PC-3 (cell line): ENCODE measurements at regions not wholly inside any gene's neighbourhood (a gene's known extent, or its start where the extent isn't known, plus 50 kb on each side); places are given as distances from the start of the nearest gene placed in this dataset.

Experiments used
- ATAC-seq: fragments of 200-7000 bp; cut with Tn5 transposase; 2 replicates; pipeline ENCODE4 v1.9.1; 2020; ENCODE audit warnings: mild to moderate bottlenecking, moderate library complexity
- BruUV-seq: library from RNA; stranded (reverse); fragments of 400-500 nt; replicated peaks from 2 replicates; lab custom pipeline; 2021; lab: Mats Ljungman, UMichigan
- CTCF ChIA-PET: fragments of 300-600 bp; sonication (Branson Sonifier 250); formaldehyde crosslinking; loops from one replicate; lab custom pipeline; 2022; ENCODE audit warnings: antibody characterized with exemption; lab: Charles Lee
- POLR2A ChIA-PET: fragments of 300-600 bp; sonication (Branson Sonifier 250); formaldehyde crosslinking; loops from one replicate; lab custom pipeline; 2022; ENCODE audit warnings: antibody characterized with exemption; ENCODE audit not compliant: unreplicated experiment; lab: Charles Lee
- DNase-seq: peaks from one replicate; pipeline ENCODE4 v3.0.0-alpha.2; 2015
- H2AFZ ChIP-seq: fragments of 300-600 bp; sonication (generic); 2 replicates; pipeline ENCODE4 v1.6.0; 2016; ENCODE audit warnings: antibody characterized with exemption, low read length
- H3F3A ChIP-seq: fragments of 300-600 bp; sonication (generic); one replicate; pipeline ENCODE4 v1.6.0; 2017; ENCODE audit warnings: antibody characterized with exemption, low read length, control low read depth, mild to moderate bottlenecking; ENCODE audit not compliant: unreplicated experiment
- H3K27ac ChIP-seq: fragments of 300-600 bp; sonication (generic); 2 replicates; pipeline ENCODE4 v1.5.1; 2016; ENCODE audit warnings: mild to moderate bottlenecking, low read length
- H3K27me3 ChIP-seq: fragments of 300-600 bp; sonication (generic); 2 replicates; pipeline ENCODE4 v1.6.1; 2016; ENCODE audit warnings: low read length, mixed read lengths
- H3K36me3 ChIP-seq: fragments of 300-600 bp; sonication (generic); 2 replicates; pipeline ENCODE4 v1.6.1; 2016; ENCODE audit warnings: low read depth, mixed run types, low read length, mixed read lengths
- H3K4me1 ChIP-seq: fragments of 300-600 bp; sonication (generic); 2 replicates; pipeline ENCODE4 v1.5.1; 2016; ENCODE audit warnings: low read length; ENCODE audit not compliant: insufficient read depth
- H3K4me2 ChIP-seq: fragments of 300-600 bp; sonication (generic); 2 replicates; pipeline ENCODE4 v1.6.0; 2016; ENCODE audit warnings: low read length
- H3K4me3 ChIP-seq: fragments of 300-600 bp; sonication (generic); 2 replicates; pipeline ENCODE4 v1.5.1; 2016; ENCODE audit warnings: mild to moderate bottlenecking, low read length, mixed read lengths
- H3K79me2 ChIP-seq: fragments of 300-600 bp; sonication (generic); 2 replicates; pipeline ENCODE4 v1.6.1; 2017; ENCODE audit warnings: low read length, mixed read lengths
- H3K9ac ChIP-seq: fragments of 300-600 bp; sonication (generic); 2 replicates; pipeline ENCODE4 v1.6.0; 2016; ENCODE audit warnings: mild to moderate bottlenecking, low read length
- H3K9me2 ChIP-seq: fragments of 300-600 bp; sonication (generic); replicated peaks from 2 replicates; pipeline ENCODE4 v1.6.1; 2016; ENCODE audit warnings: mixed run types, low read length, mixed read lengths
- H3K9me3 ChIP-seq: fragments of 300-600 bp; sonication (generic); 2 replicates; pipeline ENCODE4 v1.6.1; 2016; ENCODE audit warnings: low read length, mixed read lengths
- H4K20me1 ChIP-seq: fragments of 300-600 bp; sonication (generic); 2 replicates; pipeline ENCODE4 v1.6.1; 2016; ENCODE audit warnings: low read length, mixed read lengths
- CTCF ChIP-seq: fragments of 300-600 bp; sonication (generic); conservative IDR thresholded peaks from 2 replicates; pipeline ENCODE4 v1.5.1; 2017; ENCODE audit warnings: antibody characterized with exemption, low read depth, mild to moderate bottlenecking, low read length
- EZH2 ChIP-seq: fragments of 300-600 bp; sonication (generic); IDR thresholded peaks from one replicate; pipeline ENCODE4 v1.6.1; 2017; ENCODE audit warnings: antibody characterized with exemption, mild to moderate bottlenecking, low read length; ENCODE audit not compliant: unreplicated experiment
- EZH2phosphoT487 ChIP-seq: fragments of 300-600 bp; sonication (generic); IDR thresholded peaks from 2 replicates; pipeline ENCODE4 v1.6.1; 2018; ENCODE audit warnings: mild to moderate bottlenecking, antibody characterized with exemption, low read length, borderline replicate concordance
- intact Hi-C: fragments of 100-400 bp; cut with micrococcal nuclease; formaldehyde crosslinking; loops from 2 replicates; pipeline ENCODE4 v1.9.0; 2023

GRCh38 chr5:143498821-143499220 lies 95.3 kb upstream of the NR3C1 start:
- no TSS peak for BruUV-seq
- TF ChIP-seq CTCF: no peak
- TF ChIP-seq EZH2: no peak
- TF ChIP-seq EZH2phosphoT487: no peak
- Histone ChIP-seq H3K9me2 (no peaks in the 10 kb centered on the region), H4K20me1 (no peaks in the 10 kb centered on the region), H3K27ac (no peak overlapping the region), H3K27me3 (no peaks in the 10 kb centered on the region), H3K4me2 (no peak overlapping the region), H3K9me3 (no peaks in the 10 kb centered on the region), H3K79me2 (no peaks in the 10 kb centered on the region), H3K9ac (no peak overlapping the region), H3F3A (no peaks in the 10 kb centered on the region), H3K4me1 (peaks cover 24% of the 10 kb centered on the region), H3K4me3 (no peak overlapping the region), H2AFZ (no peak overlapping the region), H3K36me3 (no peaks in the 10 kb centered on the region)
- ChIA-PET CTCF (no interaction called here), POLR2A (no interaction called here)
- no peak for ATAC-seq
- intact Hi-C loops: loop anchor here (10.0 kb wide), 1 partner anchor 176 kb away; no protein-coding TSS in a partner anchor
- no peak for DNase-seq

DNA sequence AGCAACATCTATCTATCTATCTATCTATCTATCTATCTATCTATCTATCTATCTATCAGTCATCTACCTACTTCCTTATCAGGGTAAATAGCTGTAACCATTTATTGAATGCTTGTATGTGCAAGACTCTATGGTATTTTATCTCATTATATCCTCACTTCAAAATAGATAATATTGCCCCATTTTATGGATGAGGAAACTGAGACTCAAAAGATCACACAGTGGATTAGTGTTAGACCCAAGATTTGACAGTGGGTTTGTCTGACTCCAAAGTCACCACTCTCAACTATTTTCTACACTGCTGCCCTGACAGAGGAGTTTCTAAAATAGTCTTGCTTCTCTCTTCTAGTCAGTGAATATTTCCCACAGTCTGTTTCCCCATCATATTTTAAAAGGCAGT lies 94.3 kb upstream of the NR3C1 start:
- no peaks in the 10 kb centered on the region for H3K36me3 ChIP-seq
- ATAC-seq (no peak), DNase-seq (no peak)
- TF ChIP-seq CTCF (no peak), EZH2phosphoT487 (no peak), EZH2 (no peak)
- no peak overlapping the region for H3K4me3 ChIP-seq
- no peak overlapping the region for H3K9ac ChIP-seq
- peaks cover 27% of the 10 kb centered on the region for H3K4me1 ChIP-seq
- no peak overlapping the region for H3K27ac ChIP-seq
- no TSS peak for BruUV-seq
- no peak overlapping the region for H2AFZ ChIP-seq
- no peaks in the 10 kb centered on the region for H3F3A ChIP-seq
- no peaks in the 10 kb centered on the region for H3K9me3 ChIP-seq
- no peak overlapping the region for H3K4me2 ChIP-seq
- CTCF ChIA-PET: no interaction called here
- POLR2A ChIA-PET: no interaction called here
- H3K79me2 ChIP-seq: no peaks in the 10 kb centered on the region
- no peaks in the 10 kb centered on the region for H3K9me2 ChIP-seq
- H3K27me3 ChIP-seq: no peaks in the 10 kb centered on the region
- intact Hi-C loops: loop anchor here (10.0 kb wide), 1 partner anchor 177 kb away; no protein-coding TSS in a partner anchor
- no peaks in the 10 kb centered on the region for H4K20me1 ChIP-seq

DNA sequence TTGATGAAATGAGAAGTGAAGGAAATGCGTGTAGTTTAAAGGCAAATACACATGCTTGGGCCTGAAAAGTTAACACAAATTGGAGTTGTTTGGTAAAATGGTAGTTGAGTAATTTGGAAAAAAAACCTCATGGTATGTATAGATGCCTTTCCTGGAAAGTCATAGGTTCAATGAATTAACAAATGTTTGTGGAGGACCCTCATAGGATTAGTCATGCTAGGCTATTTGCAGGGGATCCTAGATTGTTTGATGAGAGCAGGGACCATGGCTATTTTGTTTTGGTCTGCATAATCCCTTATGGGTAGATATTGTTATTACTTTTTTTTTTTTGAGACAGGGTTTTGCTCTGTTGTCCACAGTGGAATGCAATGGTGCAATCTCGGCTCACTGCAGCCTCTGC lies 93.5 kb upstream of the NR3C1 start:
- TF ChIP-seq EZH2phosphoT487 (no peak), EZH2 (no peak), CTCF (no peak)
- no peak for ATAC-seq
- H3K79me2 ChIP-seq: no peaks in the 10 kb centered on the region
- ChIA-PET POLR2A (no interaction called here), CTCF (no interaction called here)
- H3K36me3 ChIP-seq: no peaks in the 10 kb centered on the region
- no peak for DNase-seq
- BruUV-seq: no TSS peak
- no peaks in the 10 kb centered on the region for H4K20me1 ChIP-seq
- H3K27me3 ChIP-seq: no peaks in the 10 kb centered on the region
- H3K4me3 ChIP-seq: no peak overlapping the region
- intact Hi-C loops: loop anchor here (10.0 kb wide), 1 partner anchor 178 kb away; no protein-coding TSS in a partner anchor
- H3K9me2 ChIP-seq: no peaks in the 10 kb centered on the region
- H3K4me2 ChIP-seq: no peak overlapping the region
- H3K4me1 ChIP-seq: peaks cover 27% of the 10 kb centered on the region
- H3K9me3 ChIP-seq: no peaks in the 10 kb centered on the region
- H3K9ac ChIP-seq: no peak overlapping the region
- no peak overlapping the region for H3K27ac ChIP-seq
- H3F3A ChIP-seq: no peaks in the 10 kb centered on the region
- no peak overlapping the region for H2AFZ ChIP-seq
